GM21515 (cell line): ENCODE measurements at regions not wholly inside any gene's neighbourhood (a gene's known extent, or its start where the extent isn't known, plus 50 kb on each side); places are given as distances from the start of the nearest gene placed in this dataset.

Experiments used
- ATAC-seq: cut with Tn5 transposase; IDR thresholded peaks from one replicate; pipeline ENCODE4 v1.9.1; 2021; ENCODE audit not compliant: unreplicated experiment

DNA sequence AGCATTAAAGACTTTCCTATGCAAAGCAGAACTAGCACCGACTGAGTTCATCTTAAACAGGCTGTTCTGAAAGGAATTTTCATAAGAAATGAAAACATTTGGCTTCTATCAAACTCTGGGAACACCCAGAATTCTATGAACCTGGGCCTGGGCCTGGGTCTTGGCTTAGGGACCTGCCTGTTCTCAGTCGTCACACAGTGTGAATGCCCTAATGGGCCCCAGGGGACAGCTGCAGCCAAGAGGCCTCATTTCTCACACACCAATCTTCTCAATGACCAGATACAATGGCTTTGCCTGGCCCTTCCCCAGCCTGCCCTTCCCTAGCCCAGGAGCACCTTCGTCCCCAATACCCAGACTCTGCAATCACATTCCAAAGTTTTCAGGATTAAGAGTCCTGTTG lies 234.9 kb upstream of the ARHGAP20 start:
- no peak for ATAC-seq

DNA sequence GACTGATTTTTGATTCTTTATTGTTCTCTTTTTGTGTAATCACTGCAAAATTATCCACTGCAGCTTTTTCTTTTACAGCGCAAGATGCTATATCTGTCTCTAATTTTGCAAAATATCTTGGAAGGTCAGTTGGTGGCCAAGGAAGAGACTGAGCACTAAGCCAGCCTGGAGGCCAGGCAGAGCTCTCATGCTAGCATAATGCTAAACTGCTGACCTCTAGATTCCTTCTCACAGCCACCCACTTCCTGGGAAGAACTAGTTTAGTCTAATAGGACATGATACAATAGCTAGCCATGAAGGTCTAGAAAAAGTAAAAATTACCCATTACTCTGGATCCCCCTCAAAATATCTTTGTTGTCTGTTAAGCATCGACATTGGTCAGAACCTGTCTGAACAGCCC lies 227.2 kb upstream of the ARHGAP20 start:
- ATAC-seq = no peak

DNA sequence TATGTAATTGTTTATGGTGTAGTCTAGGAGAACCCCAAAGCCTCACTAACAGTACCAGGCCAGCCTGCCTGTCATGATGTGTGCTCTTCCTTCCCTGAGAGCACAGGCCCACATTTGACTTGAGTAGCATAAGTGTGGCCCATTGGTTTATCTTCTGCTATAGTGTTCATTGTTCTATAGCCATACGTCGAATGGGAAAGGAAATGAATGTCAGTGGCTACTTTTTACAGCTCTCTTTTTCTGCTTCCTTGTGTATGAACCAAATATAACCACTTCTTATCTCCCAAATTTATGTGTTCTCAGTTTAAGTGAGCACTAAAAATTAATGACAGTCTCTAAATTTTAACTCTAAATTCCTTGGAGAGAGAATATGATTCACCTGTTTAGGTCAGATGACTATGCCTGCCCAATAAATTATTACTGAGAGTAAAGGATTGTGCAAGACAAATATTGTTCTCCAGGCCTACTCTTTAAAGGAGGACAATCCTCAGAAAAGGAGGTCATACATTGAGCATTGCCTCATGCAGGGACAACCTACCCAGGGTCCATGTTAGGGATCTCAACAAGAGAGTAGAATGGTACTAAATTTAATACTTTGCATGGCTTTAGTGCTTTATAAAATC lies 222.9 kb upstream of the ARHGAP20 start:
- no peak for ATAC-seq

DNA sequence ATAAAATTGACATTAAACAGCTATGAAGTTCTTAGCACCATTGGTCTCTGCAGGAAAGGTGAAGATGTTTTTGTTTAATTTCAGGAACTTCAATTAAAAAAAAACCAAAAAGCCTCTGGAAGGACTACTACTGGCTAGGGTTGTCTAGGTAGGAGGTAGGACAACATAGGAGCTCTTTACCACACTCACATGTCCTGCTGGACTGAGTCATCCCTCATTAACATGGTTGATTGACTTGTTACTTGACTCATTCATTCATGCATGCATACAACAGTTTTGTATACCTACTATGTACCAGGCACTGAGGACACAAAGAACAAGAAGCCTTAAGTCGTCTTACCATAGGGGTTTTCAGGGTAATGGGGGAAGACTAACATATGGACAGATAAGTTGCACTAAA lies 216.9 kb upstream of the ARHGAP20 start:
- ATAC-seq = no peak

DNA sequence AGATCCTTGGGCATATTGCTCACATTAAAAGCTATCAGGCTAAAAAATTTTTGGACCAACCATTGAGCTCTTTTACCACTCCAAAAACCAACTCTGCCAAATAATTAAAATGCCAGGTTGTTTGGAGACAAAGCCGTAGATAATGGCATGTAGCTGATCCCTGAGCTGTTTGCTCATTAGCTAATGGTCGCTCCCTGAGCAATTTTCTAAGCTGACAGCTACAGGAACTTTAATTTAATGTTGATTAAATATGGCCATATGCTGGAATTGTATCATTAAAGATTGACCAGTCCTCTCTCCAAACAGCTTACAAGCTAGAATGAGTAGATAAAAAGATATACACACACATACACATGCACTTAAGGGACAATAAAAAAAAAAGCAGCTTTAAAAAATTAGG lies 216.2 kb upstream of the ARHGAP20 start:
- ATAC-seq = no peak

DNA sequence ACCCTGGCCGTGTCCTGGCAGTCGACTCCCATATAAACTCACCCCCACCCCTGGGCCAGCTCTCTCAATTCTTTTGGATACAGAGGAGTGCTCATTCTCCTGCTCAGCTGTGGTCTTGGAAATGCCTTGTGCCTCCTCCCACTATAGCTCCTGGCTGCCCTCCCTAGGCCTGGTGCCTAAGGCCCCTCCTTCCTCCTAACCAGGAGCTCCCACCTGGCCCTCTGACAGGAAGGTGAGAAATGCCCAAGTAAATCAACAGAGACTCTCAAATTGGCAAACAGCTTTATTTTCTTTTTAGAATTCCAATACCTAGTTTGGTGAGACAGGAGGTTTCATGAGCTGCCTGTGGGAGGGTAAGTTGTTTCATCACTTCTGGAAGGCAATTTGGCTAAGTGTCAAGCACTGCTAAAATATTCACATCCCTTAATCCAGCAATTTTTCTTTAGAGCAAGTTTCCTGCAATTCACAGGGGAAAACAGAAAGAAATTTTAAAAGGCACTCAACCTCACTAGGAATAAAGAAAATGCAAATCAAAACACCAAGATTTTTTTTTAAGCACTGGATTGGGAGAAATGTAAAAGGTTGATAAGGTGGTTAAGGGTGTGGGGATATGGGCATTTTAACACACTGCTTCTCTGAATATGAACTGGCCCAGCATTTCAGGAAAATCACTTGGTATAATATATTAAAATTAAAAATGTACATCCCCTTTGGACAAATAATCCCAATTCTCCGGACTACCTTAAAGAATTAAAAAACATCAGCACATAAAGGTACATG lies 209.7 kb upstream of the ARHGAP20 start:
- ATAC-seq = no peak

DNA sequence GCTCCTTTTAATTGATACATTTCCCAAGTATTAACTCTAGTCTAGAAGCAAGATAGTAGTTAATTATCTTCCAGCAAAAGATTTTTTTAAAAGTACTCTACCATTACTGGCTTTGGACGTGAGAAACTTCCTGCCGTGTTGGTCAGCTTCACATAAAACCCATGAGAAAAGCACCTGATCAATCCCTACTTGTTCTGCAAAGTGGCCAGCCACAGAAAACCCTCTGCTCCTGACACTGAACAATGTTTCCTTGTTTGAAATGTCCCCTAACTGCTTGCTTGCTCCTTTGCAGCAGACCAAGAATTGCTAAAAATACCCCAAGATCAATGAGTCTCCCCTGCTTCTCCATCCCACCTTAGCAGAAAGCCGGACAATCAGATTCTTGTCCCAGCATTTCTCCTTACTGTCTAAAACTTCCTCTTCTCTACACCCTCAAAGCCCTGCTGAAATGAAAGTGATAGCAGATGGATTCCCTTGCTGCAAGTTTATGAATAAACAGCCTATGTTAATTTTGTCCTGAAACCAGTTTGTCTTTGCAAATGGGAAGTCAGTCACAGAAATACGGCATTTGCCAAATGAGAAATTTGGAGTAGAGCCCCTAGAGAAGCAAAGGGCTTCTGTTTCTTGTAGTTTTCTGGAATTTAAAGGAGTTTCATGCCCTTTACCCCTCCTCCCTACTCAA lies 207.1 kb upstream of the ARHGAP20 start:
- ATAC-seq = peak; percentile 76

DNA sequence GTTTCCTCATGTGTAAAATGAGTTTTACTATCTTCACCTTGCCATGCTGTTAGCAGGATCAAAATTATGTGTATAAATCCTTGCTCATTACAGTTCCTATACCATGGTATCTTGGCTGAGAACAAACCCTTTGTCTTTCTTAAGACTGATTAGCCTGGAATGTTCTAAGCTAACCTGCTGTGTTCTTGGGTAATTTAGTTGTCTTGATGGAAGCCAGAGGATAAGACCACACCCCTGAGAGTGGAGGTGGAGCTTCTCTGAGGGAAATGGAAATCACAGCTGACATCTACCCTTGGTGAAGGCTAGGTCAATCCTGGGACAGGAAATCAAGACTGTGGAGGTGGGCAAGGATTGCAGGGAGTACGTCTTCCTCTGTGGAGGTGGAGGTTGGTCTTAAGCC lies 206.1 kb upstream of the ARHGAP20 start:
- no peak for ATAC-seq

DNA sequence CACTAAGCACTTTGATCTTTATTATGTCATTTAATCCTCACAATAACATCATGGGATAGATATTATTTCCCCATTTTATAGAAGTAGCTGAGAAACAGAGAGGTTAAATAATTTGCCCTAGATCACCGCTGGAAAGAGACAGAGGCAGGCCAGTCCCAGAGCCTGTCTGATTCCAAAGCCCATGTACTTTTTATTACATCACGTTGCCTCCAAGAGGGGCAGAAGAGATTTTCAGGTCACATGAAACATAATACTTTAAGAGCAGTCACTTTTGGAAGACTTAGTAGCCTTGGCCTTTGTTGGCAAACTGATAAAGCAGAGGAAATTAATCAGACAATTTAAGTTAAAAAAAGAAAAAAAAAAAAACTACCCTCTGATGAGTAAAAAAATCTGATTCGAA lies 200.2 kb upstream of the ARHGAP20 start:
- no peak for ATAC-seq

DNA sequence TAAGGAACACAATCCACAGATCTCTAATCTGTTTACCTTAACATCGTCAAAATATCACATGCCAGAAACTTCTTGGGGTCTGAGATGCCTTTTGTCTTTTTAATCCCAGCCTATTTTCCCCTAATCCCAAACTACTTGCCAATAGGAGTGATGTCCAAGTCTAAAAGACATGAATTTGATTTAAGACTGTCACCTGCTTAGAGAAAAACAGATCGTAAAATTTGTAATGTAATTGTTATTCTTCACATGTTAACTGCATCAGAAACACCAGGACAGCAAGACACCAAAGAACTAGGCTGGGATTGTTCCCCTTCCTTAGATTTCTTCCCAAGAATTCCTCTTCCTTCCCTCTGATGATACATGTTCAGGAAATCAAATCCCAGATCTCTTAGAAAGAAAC lies 198.1 kb upstream of the ARHGAP20 start:
- no peak for ATAC-seq

DNA sequence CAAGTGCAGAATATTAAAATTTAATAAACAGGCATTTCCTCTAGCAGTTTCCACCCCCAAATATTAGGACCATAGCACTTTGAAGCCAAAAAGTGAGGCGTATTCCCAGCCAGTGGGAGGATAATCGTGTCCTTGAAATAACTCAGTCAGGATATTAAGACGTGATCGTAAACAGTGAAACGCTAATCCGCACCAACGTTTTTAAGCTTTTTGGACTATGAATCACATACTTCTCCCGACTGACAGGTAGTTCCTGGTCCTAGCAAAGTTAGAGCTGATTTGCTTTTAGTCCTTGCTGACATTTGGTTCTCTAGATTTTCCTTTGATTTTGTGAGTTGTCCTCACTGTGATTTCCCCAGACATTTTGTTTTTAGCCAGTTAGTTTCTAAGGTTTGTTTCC lies 197.1 kb upstream of the ARHGAP20 start:
- ATAC-seq = no peak

DNA sequence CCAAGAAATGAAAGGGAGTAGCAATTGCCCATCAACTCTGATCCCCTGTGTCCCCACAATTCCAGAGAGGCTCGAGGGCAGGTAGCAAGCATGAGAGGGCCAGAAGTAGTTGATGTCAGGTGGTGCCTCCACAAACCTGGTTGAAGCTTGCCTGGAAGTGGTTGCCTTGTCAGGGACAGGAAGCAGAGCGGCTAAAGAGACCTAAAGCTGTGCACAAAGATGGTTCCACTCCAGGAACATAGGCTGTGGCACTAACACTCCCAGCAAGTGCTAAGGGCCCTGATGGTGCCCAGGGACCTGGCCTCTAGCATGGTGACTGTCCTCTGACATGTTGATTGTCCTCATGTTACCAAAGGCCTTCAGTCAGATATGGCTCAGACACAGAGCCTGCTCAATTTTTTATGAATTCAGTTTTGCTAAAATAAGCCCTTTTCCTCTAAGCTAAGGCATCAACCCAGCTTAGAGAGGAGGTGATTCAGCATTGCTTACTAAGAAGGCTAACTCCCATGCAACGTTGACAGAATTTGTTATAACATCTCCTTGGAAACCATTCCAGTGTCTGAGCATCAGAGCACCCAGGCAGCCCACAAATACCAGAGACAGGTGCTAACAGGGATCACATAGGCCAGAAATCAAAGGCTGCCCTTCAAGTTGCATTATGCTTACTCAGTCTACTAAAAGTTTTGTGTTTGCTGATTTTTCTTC lies 196.3 kb upstream of the ARHGAP20 start:
- no peak for ATAC-seq

DNA sequence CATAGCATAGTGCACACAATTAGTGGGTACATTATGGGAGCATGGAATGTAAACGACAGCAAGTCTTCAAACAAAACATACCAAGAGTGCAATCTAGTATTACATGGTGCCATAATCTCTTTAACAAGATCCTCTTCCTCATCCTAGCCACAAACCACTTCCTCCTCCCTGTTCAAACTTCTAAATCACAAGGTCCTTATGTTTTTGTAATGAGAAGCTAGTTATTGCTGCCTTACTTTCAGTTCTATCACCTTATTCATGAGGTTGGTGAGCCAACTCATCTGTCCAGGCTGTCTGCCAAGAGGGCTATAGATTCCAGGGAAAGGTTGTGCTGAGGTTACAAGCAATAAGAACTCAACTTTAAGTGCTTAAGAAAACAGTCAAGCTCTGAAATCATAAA lies 195.4 kb upstream of the ARHGAP20 start:
- no peak for ATAC-seq

DNA sequence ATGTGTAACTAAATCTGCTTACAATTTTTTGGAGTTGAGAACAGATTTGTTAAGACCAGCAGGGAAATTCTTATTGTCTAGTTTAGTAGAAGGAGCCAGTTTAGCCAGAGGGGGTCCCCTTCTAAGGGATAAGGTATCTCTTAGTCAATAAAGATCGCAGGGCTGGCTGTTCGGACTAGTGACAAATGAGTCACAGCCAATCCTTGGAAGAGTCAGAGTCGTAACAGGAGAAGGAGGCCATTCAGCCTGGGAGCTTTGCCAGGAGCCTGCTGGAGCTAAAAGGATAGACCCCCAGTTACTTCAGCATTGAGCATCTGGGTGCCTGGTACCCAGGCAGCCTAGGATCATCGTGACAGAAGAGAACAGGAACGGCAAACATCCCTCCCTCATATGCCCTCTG lies 191.6 kb upstream of the ARHGAP20 start:
- no peak for ATAC-seq

DNA sequence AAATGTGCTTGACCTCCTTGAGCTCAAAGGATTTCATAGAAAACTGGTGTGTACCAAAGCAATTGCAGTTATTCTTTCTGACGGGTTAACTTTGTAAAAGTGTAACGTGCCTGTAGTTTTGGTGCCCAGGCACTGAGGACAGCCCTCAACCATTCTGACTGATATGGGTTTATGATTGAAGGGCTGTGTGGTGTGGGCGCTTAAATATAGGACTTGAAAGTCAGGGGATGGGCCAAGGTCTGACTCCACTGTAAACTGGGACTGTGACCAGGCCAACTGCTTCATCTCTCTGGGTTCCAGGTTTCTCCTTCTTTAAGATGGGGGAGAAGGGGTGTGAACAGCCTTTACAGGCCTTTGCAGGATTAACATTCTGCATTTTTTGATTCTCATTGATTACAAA lies 191.1 kb upstream of the ARHGAP20 start:
- ATAC-seq = no peak

DNA sequence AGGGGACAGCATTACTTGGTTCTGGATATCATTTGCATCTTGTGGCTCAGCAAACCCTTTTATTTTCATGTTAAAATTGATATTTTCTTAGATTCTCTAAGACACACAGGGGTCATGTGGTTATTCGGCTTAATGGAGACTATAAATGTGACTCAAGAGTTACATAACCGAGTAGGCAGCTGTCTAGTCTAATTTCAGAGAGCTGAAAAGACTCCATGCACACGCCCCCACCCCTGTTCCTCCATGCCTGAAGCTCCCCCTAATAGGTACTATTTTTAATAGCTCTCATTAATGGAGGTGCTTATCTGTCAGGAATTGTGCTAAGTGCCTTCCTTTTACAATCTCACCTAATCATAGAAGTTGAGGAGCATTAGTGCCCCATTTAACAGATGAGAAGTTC lies 189.2 kb upstream of the ARHGAP20 start:
- ATAC-seq = no peak

DNA sequence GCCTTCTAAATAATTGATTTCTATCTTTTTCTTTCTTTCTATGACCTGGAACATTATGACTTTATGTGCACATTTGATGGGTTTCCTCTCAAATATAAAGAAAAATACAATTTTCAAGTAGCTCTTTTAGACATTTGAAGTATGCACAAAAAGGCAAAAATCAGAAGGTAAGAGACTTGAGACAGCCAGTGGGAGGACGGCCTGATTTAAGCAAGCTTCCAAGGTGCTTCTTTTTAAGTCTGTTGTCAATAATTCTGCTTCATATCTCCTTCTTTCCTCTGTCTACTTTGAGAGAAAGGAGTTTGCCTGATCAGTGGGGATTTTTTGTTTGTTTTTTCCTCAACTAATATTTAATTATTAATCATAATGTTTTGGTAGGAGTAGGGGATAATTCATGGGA lies 188.2 kb upstream of the ARHGAP20 start:
- ATAC-seq = no peak

DNA sequence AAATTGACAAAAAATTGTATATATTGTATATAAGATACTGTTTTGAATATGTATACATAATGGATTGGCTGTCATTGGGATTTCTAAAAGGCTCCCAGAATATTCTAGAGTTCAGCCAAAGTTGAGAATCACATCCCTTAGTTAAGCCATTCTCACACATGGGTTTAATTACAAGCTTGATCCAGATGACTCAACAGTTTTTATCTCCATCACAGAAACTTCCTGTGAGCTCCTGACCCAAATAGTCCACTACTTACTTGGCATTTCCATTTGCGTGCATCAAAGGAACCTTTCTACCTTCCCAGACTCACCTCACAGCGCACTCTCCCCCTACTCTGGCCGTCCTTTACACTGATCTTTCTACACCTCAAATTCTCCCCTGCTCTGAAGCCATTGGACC lies 184.8 kb upstream of the ARHGAP20 start:
- no peak for ATAC-seq

DNA sequence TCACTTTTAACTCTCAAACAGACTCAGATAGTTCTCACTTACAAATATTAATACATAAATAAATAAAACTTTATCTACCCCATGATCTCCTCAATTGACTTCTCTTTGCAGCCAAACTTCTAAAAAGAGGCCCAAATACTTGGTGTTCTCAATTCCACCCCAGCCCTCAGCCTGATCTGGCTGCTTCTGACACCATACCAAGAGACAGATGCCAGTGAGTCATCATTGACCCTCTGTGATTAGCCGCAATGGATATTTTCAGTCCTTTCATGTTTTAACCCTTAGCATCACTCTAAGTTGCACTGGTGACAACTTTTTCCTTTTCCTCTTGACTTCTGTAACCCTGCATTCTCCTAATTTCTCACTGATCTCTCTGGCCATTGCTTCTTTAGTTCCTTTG lies 184.1 kb upstream of the ARHGAP20 start:
- no peak for ATAC-seq

DNA sequence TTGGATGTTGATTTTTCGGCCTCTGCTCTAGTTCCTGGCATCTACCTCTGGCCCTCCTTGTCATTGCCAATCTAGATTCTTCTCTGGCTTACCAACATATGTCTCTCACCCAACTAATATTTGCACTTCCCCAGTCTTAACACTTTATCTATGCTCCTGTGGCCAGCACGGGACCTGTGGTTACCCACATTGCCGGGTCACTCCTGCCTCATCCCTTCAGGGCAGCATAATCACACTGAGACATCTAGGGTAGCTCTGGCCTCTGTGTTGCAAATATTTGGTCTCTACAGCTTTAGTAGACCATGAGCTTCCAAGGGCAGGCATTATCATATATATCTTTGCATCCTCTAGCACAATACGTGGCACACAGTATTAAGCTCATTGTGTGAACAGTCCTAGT lies 182.0 kb upstream of the ARHGAP20 start:
- no peak for ATAC-seq

DNA sequence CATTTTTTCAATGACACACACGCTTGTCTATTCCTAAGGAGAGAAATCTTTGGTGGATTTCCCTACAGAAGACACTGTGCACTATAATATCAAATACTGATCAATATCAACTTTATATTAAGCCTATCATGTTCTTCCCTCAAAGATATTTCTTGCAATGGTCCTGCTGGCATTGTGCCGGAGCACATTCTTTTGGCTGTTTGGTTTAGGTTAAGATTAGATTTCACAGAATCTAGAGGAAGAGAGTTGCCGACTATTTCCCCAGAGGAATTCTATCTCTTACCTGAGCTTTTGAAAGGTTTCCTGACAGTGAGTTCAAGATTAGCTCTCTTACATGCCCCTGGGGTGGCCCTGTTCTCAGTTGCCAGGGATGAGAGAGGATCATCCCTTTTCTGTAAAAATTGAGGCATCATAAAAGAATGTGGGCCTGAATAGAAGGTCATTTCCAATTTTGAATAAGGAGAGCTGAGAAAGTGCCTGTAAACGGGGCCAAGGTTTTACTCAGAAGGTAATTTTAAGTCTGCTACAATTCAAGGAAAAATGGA lies 180.6 kb upstream of the ARHGAP20 start:
- no peak for ATAC-seq
